ENCODE measurements at regions not wholly inside any gene's neighbourhood (a gene's known extent, or its start where the extent isn't known, plus 50 kb on each side); places are given as distances from the start of the nearest gene placed in this dataset.

DNA sequence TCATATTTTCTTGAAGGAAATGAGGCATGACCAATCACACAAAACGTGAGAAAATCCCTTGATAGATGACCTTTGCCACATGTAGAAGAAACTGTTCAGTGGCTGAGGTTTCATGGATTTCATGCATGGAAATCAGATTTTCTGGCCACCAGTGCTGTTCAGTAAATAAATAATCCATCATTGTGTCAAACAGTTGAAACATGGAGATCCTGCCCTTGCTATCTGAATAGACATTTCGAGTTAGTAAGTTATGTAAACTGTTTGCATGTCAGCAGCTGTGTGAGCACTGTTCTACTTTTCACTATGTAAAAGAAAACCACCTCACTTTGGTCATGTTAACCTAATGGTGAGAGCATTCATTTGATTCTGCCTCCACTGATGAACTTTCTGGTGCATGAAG lies 793.9 kb upstream of the EPHA7 start:
- TF ChIP-seq, protein P1, sequence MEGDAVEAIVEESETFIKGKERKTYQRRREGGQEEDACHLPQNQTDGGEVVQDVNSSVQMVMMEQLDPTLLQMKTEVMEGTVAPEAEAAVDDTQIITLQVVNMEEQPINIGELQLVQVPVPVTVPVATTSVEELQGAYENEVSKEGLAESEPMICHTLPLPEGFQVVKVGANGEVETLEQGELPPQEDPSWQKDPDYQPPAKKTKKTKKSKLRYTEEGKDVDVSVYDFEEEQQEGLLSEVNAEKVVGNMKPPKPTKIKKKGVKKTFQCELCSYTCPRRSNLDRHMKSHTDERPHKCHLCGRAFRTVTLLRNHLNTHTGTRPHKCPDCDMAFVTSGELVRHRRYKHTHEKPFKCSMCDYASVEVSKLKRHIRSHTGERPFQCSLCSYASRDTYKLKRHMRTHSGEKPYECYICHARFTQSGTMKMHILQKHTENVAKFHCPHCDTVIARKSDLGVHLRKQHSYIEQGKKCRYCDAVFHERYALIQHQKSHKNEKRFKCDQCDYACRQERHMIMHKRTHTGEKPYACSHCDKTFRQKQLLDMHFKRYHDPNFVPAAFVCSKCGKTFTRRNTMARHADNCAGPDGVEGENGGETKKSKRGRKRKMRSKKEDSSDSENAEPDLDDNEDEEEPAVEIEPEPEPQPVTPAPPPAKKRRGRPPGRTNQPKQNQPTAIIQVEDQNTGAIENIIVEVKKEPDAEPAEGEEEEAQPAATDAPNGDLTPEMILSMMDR (IDR thresholded peaks at IDR 0.05; ENCODE audit: low read depth, low read length) = no peak
- TF ChIP-seq EZH2phosphoT487 (IDR thresholded peaks at IDR 0.05; ENCODE audit: low read depth) = no peak

All from OCI-LY3 (cell line).